HCT116 (cell line): ENCODE measurements at regions not wholly inside any gene's neighbourhood (a gene's known extent, or its start where the extent isn't known, plus 50 kb on each side); places are given as distances from the start of the nearest gene placed in this dataset.

Experiments used
- ATAC-seq: fragments of 200-7000 bp; cut with Tn5 transposase; 2 replicates; pipeline ENCODE4 v1.9.1; 2020; ENCODE audit warnings: mild to moderate bottlenecking, moderate library complexity
- BruUV-seq: library from RNA; stranded (reverse); fragments of 400-500 nt; replicated peaks from 2 replicates; lab custom pipeline; 2021; lab: Mats Ljungman, UMichigan
- CTCF ChIA-PET: fragments of 300-600 bp; sonication (Branson Sonifier 250); formaldehyde crosslinking; loops from one replicate; lab custom pipeline; 2021; ENCODE audit warnings: antibody characterized with exemption; lab: Charles Lee
- POLR2A ChIA-PET: fragments of 300-600, 350-600 bp; sonication (Branson Sonifier 250); formaldehyde crosslinking; loops from one replicate; lab custom pipeline; 2021; ENCODE audit warnings: antibody characterized with exemption; lab: Charles Lee
- RAD21 ChIA-PET, 2 experiments: fragments of 300-600 bp; sonication (Branson Sonifier 250); formaldehyde crosslinking; loops; one replicate each; lab custom pipeline; 2023; ENCODE audit warnings: low total read pairs in 2 of 2; ENCODE audit not compliant: uncharacterized antibody in 2 of 2, unreplicated experiment in 2 of 2, low non-redundant PET in 1 of 2; lab: Charles Lee
- DNase-seq: peaks from one replicate; pipeline ENCODE4 v3.0.0-alpha.2; 2010; ENCODE audit warnings: low read depth, low spot score
- H2AFZ ChIP-seq: fragments of 200-600 bp; shearing (Covaris generic), sonication (generic); 2 replicates; pipeline ENCODE4 v1.6.1; 2017; ENCODE audit warnings: low read depth, mixed run types, mixed read lengths, antibody characterized with exemption, low read length; ENCODE audit not compliant: poor library complexity, severe bottlenecking
- H3K27ac ChIP-seq: 2 replicates; pipeline ENCODE4 v1.5.1; 2012; ENCODE audit warnings: low read depth, low read length
- H3K27me3 ChIP-seq: fragments of 200-600 bp; sonication (generic); 2 replicates; pipeline ENCODE4 v1.6.1; 2016; ENCODE audit warnings: mixed run types, low read length, mixed read lengths; ENCODE audit not compliant: insufficient read depth
- H3K36me3 ChIP-seq, 2 experiments: fragments of 200-500 bp in 1 of 2; fragments of 200-600 bp in 1 of 2; sonication (Bioruptor generic) in 1 of 2; sonication (generic) in 1 of 2; 2 replicates each; pipeline versions ENCODE4 v1.5.1 to v1.6.1; 2014 to 2016; ENCODE audit warnings: low read length in 2 of 2, inconsistent platforms in 1 of 2, mixed read lengths in 1 of 2, mixed run types in 1 of 2; ENCODE audit not compliant: insufficient read depth in 2 of 2, control insufficient read depth in 1 of 2
- H3K4me1 ChIP-seq, 2 experiments: fragments of 200-600 bp in 1 of 2; sonication (generic) in 1 of 2; 2 replicates each; pipeline versions ENCODE4 v1.5.1 to v1.6.1; 2012 to 2017; ENCODE audit warnings: low read length in 2 of 2, inconsistent platforms in 1 of 2, mild to moderate bottlenecking in 1 of 2, mixed read lengths in 1 of 2, mixed run types in 1 of 2, moderate library complexity in 1 of 2; ENCODE audit not compliant: insufficient read depth in 2 of 2, control insufficient read depth in 1 of 2
- H3K4me2 ChIP-seq: fragments of 200-600 bp; sonication (generic); 2 replicates; pipeline ENCODE4 v1.6.1; 2017; ENCODE audit warnings: mixed run types, low read length, mixed read lengths
- H3K4me3 ChIP-seq, 2 experiments: fragments of 200-600 bp in 1 of 2; sonication (generic) in 1 of 2; replicated peaks in 1 of 2; 2 replicates each; pipeline ENCODE4 v1.5.1; 2011 to 2016; ENCODE audit warnings: low read length in 2 of 2, control low read depth in 1 of 2, low read depth in 1 of 2, mild to moderate bottlenecking in 1 of 2, mixed read lengths in 1 of 2, mixed run types in 1 of 2
- H3K79me2 ChIP-seq: fragments of 200-600 bp; sonication (generic); 2 replicates; pipeline ENCODE4 v1.6.1; 2017; ENCODE audit warnings: mild to moderate bottlenecking, mixed run types, low read length, moderate library complexity, mixed read lengths; ENCODE audit not compliant: insufficient read depth
- H3K9ac ChIP-seq: fragments of 200-600 bp; sonication (generic); 2 replicates; pipeline ENCODE4 v1.6.1; 2016; ENCODE audit warnings: low read length, mixed read lengths
- H3K9me2 ChIP-seq: fragments of 200-600 bp; sonication (generic), shearing (Covaris generic); 2 replicates; pipeline ENCODE4 v1.6.1; 2017; ENCODE audit warnings: mixed run types, mild to moderate bottlenecking, moderate library complexity; ENCODE audit not compliant: insufficient read depth
- H3K9me3 ChIP-seq, 2 experiments: fragments of 200-500 bp in 1 of 2; fragments of 200-600 bp in 1 of 2; sonication (Bioruptor generic) in 1 of 2; sonication (generic) in 1 of 2; 2 replicates each; pipeline ENCODE4 v1.6.1; 2014 to 2017; ENCODE audit warnings: low read length in 2 of 2, mixed read lengths in 2 of 2, inconsistent platforms in 1 of 2, low read depth in 1 of 2, mild to moderate bottlenecking in 1 of 2, mixed run types in 1 of 2, moderate library complexity in 1 of 2; ENCODE audit not compliant: control insufficient read depth in 1 of 2, insufficient read depth in 1 of 2
- H4K20me1 ChIP-seq: fragments of 200-600 bp; sonication (generic), shearing (Covaris generic); 2 replicates; pipeline ENCODE4 v1.6.1; 2017; ENCODE audit warnings: mixed run types, mild to moderate bottlenecking, moderate library complexity; ENCODE audit not compliant: insufficient read depth
- CBX3 ChIP-seq: IDR thresholded peaks from 2 replicates; pipeline ENCODE4 v1.6.1; 2012; ENCODE audit warnings: low read depth
- CEBPB ChIP-seq: IDR thresholded peaks from 2 replicates; pipeline ENCODE4 v1.6.1; 2012; ENCODE audit warnings: low read depth
- EZH2 ChIP-seq: fragments of 200-600 bp; sonication (generic); IDR thresholded peaks from 2 replicates; pipeline ENCODE4 v1.6.1; 2017; ENCODE audit warnings: antibody characterized with exemption, mixed run types
- EZH2phosphoT487 ChIP-seq: fragments of 200-600 bp; IDR thresholded peaks from 2 replicates; pipeline ENCODE4 v1.6.1; 2018; ENCODE audit warnings: antibody characterized with exemption, borderline replicate concordance
- POLR2AphosphoS5 ChIP-seq: IDR thresholded peaks from 2 replicates; pipeline ENCODE4 v1.6.1; 2011; ENCODE audit warnings: mild to moderate bottlenecking, low read depth, low read length, moderate library complexity
- SIN3A ChIP-seq: IDR thresholded peaks from 2 replicates; pipeline ENCODE4 v1.6.1; 2012; ENCODE audit warnings: low read depth
- SP1 ChIP-seq: IDR thresholded peaks from 2 replicates; pipeline ENCODE4 v1.6.1; 2012; ENCODE audit warnings: low read depth
- SRF ChIP-seq: IDR thresholded peaks from 2 replicates; pipeline ENCODE4 v1.6.1; 2012; ENCODE audit warnings: low read depth
- TCF7L2 ChIP-seq: IDR thresholded peaks from 2 replicates; pipeline ENCODE4 v1.7.0; 2011; ENCODE audit warnings: borderline replicate concordance, inconsistent platforms; ENCODE audit not compliant: insufficient read depth, insufficient read length; ENCODE audit errors: extremely low read depth
- YY1 ChIP-seq: IDR thresholded peaks from 2 replicates; pipeline ENCODE4 v1.6.1; 2011; ENCODE audit warnings: low read length, low read depth, moderate library complexity, mild to moderate bottlenecking; ENCODE audit not compliant: insufficient replicate concordance; ENCODE audit errors: extremely low read depth
- ZFX ChIP-seq: fragments of 450-650 bp; IDR thresholded peaks from 2 replicates; pipeline ENCODE4 v1.6.1; 2017
- intact Hi-C: fragments of 100-400 bp; cut with micrococcal nuclease; formaldehyde crosslinking; loops from 2 replicates; pipeline ENCODE4 v1.10.0; 2022
- TF ChIP-seq, protein P1 (sequence below): IDR thresholded peaks from 2 replicates; pipeline ENCODE4 v1.6.1; 2012
- TF ChIP-seq, protein P2 (sequence below): IDR thresholded peaks from 2 replicates; pipeline ENCODE4 v1.6.1; 2011; ENCODE audit warnings: mild to moderate bottlenecking, low read length, moderate library complexity; ENCODE audit not compliant: insufficient replicate concordance; ENCODE audit errors: extremely low read depth
- TF ChIP-seq, protein P3 (sequence below): IDR thresholded peaks from 2 replicates; pipeline ENCODE4 v1.6.1; 2012

DNA sequence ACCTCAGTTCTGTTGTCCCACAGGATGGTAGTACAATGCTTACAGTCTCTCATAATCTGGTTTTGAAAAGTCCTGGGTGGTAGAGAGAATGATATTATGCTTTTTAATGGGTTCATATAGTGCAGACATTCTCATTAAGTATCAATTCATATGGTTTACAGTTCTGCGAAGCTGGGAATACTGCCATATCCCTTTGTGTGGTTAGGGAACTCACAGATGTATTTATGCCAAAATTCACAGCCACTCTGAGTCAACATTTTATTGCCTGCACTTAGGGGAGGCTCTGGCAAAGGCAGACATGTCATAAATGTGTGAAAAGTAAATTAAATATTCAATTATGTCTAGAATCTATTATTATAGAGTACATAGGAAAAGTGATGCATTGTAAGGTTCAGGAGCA lies 808.2 kb downstream of the SUCLG1 start:
- H3K4me3 ChIP-seq: no peak overlapping the region
- BruUV-seq: no TSS peak
- no peaks in the 10 kb centered on the region for H3K27me3 ChIP-seq
- H3K4me2 ChIP-seq: no peak overlapping the region
- ATAC-seq (no peak), DNase-seq (no peak)
- RAD21 ChIA-PET: no interaction called here
- no peaks in the 10 kb centered on the region for H3K79me2 ChIP-seq
- TF ChIP-seq, protein P1, sequence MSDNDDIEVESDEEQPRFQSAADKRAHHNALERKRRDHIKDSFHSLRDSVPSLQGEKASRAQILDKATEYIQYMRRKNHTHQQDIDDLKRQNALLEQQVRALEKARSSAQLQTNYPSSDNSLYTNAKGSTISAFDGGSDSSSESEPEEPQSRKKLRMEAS: no peak
- TF ChIP-seq ZFX (no peak), EZH2 (no peak)
- TF ChIP-seq, protein P2, sequence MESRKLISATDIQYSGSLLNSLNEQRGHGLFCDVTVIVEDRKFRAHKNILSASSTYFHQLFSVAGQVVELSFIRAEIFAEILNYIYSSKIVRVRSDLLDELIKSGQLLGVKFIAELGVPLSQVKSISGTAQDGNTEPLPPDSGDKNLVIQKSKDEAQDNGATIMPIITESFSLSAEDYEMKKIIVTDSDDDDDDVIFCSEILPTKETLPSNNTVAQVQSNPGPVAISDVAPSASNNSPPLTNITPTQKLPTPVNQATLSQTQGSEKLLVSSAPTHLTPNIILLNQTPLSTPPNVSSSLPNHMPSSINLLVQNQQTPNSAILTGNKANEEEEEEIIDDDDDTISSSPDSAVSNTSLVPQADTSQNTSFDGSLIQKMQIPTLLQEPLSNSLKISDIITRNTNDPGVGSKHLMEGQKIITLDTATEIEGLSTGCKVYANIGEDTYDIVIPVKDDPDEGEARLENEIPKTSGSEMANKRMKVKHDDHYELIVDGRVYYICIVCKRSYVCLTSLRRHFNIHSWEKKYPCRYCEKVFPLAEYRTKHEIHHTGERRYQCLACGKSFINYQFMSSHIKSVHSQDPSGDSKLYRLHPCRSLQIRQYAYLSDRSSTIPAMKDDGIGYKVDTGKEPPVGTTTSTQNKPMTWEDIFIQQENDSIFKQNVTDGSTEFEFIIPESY: no peak
- TF ChIP-seq, protein P3, sequence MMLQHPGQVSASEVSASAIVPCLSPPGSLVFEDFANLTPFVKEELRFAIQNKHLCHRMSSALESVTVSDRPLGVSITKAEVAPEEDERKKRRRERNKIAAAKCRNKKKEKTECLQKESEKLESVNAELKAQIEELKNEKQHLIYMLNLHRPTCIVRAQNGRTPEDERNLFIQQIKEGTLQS: no peak
- H3K27ac ChIP-seq: no peak overlapping the region
- POLR2A ChIA-PET: no interaction called here
- H3K9ac ChIP-seq: no peak overlapping the region
- intact Hi-C loops: no loop called here
- H3K9me2 ChIP-seq: no peaks in the 10 kb centered on the region
- no peak overlapping the region for H2AFZ ChIP-seq
- H4K20me1 ChIP-seq: no peaks in the 10 kb centered on the region
- no peaks in the 10 kb centered on the region for H3K36me3 ChIP-seq
- no peaks in the 10 kb centered on the region for H3K9me3 ChIP-seq
- CTCF ChIA-PET: no interaction called here
- H3K4me1 ChIP-seq: no peaks in the 10 kb centered on the region

DNA sequence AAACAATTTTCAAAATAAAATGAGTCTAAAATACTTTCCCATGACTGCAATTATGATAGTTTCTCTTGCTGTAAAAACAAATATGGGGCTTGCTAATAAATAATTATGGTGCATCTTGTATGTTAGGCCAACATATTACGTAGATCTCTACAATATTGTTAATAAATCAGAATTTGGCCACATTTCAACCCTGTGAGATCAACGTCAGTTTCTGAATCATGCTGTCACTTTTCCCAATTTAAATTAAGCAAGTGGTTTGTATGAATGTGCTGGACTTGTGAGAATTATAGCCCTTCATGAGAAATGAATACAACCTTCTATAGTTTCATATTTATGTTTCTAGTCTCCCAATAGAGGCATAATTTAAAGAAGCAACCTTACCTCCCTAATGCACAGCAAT lies 808.9 kb downstream of the SUCLG1 start:
- no TSS peak for BruUV-seq
- Histone ChIP-seq H3K9ac (no peak overlapping the region), H3K27ac (no peak overlapping the region), H3K9me2 (no peaks in the 10 kb centered on the region), H3K4me3 (no peak overlapping the region), H3K4me2 (no peak overlapping the region), H3K4me1 (no peaks in the 10 kb centered on the region), H3K79me2 (no peaks in the 10 kb centered on the region), H3K9me3 (no peaks in the 10 kb centered on the region), H2AFZ (no peak overlapping the region), H3K27me3 (no peaks in the 10 kb centered on the region), H3K36me3 (no peaks in the 10 kb centered on the region), H4K20me1 (no peaks in the 10 kb centered on the region)
- intact Hi-C loops: no loop called here
- DNase-seq (no peak), ATAC-seq (no peak)
- RAD21 ChIA-PET: no interaction called here
- POLR2A ChIA-PET: no interaction called here
- CTCF ChIA-PET: no interaction called here
- TF ChIP-seq ZFX (no peak), YY1 (no peak), CEBPB (no peak), EZH2phosphoT487 (no peak), TCF7L2 (no peak), SP1 (no peak), SIN3A (no peak), SRF (no peak), EZH2 (no peak), POLR2AphosphoS5 (no peak), CBX3 (no peak)
- TF ChIP-seq, protein P3: no peak
- TF ChIP-seq, protein P1: no peak
